ENCODE measurements at regions not wholly inside any gene's neighbourhood (a gene's known extent, or its start where the extent isn't known, plus 50 kb on each side); places are given as distances from the start of the nearest gene placed in this dataset.
A peak's percentile ranks its signal among the peaks of the same experiment; 100 is the strongest.

DNA sequence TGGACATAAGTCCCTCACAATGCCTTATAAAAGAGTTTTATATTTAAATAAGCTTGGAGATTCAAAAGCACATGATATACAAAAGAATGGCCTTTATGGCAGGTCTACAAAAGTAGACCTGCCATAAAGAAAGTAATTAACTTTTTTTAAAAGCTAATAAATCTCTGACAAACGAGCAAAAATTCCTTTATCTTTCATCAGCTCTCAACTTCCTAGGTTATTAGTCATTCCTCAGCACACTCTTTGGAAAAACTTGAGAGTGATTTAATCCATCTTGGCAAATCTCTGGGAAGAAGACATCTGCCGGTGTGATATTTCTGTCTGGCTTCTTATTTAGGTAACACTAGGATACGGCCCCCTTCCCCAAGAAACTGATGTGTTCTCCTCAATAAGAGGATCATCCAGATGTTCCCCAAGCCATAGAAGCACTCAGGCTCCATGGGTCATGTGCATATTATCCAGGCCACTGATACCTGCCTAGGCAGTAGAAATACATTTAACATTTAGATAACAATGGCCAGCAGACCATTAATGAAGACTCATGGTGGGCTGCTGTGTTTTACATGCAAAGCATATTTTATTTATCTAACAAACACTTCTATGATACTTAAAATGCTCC is 372.7 kb downstream of the LIG4 start:
- no peak for DNase-seq
- intact Hi-C loops (cut with DNase I): no loop called here

DNA sequence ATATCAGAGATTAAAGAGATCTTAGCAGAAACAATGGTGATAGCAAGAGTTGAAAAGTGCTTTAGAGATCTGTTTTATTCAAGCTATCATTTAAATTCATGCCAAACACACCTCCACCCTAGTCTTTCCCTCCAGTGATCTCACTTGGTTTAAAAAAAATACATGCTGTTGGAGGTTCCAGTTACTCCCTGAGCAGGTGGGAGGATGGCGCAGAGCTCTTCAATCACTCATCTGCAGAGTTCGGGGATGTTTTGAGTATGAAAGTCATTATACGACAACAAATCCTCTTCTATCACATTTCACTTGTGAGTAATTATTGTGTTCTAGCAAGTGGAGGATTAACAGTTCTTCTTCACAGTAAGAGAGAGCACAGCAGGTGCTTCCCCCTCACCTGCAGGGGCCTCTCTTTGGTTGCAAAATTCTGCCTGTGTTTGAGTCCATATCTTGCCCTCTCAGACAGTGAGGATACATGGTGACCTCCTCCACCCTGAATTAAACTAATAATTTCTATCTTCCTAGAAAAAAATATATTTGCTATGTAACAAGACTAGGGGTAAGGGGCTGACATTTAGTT is 376.7 kb downstream of the LIG4 start:
- intact Hi-C loops (cut with DNase I): no loop called here
- DNase-seq: peak in 14 of 42 donors; percentile 1 to 63 (median 18)

DNA sequence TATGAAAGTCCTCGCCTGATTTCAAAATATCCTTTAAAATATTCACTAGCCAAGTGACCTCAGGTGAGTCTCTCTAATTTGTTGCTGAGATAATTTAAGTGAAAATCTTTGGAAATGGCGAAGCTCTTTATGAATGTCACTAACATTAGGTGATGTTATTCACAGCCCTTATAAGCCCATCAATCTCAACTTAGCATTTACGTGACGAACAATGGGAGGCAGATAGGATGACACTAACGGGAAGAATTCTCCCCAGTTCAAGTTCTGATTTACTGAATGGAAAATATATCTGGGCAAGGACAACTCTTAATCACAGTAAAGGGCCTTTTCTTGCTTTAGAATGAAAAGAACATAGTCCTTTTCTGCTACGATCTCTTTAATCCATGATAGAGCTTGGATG is 378.7 kb downstream of the LIG4 start:
- intact Hi-C loops (cut with DNase I): no loop called here
- DNase-seq: no peak

DNA sequence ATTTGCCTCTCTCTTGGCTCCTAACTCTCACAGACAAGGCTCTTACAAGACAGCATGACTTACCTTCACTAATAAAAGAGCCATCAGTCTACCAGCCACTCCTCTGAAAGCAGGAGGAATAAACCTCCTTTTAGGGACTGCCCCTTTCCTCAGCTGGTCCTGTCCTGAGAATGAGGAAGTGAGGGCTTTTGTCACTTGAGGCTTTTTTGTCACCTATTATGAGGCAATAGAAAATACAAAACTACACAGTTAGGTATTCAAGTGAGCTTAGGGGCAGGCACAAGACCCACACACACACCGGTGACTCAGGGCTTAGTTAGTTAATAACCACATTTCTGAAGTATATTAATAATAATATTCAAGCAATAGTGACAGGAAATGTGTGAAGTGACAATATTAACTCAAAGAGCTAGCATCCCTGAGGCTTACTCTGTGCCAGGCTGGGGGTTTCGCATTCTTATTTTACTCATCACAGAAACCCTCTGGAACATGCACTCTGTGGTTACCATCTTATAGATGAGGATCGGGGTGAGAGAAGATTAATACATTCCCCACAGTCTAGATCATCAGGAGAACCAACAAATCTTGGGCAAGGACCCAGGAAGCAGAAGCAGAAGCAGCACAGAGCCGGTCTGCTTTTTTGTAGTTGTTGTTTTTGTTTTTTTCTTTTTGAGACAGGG is 379.9 kb downstream of the LIG4 start:
- intact Hi-C loops (cut with DNase I): no loop called here
- DNase-seq: no peak

DNA sequence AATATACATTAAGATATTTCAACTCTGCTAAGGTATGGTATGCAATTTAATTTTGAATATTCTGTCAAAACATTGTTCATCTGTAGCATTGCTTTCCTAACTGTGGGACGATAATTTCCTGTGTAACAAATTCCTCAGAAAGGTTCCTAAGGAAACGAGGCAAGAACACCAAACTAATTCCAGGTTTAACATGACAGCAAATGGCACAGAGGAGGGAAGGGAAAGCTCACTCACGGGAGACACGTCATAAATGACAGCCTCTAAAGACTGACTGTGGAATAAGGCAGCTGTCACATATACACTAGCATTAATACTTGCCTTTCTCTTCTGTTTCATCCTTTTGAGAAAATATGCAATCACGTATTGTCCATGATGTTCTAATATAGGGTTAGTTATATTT is 380.6 kb downstream of the LIG4 start:
- intact Hi-C loops (cut with DNase I): no loop called here
- DNase-seq: no peak

DNA sequence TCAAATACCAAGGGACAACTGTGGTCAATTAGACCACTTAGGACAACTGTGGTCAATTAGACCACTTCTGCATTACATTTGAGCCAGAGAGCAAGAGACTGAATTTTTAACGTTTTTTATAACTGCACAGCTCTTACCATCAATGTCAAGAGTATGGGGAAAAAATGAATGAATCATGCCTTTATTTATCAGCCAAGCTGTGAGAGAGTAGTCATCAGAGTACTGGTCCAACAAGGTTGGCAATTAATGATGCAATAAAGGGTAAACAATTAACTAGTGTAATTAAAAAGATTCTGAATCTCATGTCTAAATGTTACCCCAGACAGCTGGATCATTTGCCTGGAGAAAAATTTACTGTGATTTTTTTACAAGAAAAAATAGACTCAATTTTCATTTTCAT is 381.1 kb downstream of the LIG4 start:
- intact Hi-C loops (cut with DNase I): no loop called here

DNA sequence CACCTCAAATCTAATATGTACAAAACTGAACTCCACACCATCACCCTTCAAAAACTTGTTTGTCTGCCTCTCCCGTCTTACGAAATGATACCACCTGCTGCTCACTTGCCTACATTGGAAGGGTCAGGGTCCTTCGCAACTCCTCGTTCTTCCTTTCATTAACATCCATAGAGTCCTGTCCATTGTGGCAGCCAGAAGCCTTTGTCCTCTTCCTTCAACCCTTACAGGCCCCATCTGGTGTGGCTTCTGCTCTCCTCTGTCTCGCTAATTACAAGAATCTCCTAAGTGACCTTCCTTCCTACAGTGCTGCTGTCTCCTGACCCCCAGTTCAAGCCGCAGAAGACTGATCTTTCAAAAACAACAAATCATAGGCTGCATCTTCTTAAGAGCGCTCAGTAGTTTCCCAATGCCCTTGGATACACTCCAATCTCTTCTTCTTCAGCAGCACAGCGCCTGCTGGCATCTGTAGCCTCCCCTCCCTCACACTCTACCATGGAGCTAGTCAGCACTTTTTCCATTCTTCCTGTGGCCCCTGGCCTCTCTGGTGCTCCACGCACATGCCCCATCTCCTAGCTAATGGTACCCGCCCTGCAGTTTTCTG is 382.7 kb downstream of the LIG4 start:
- intact Hi-C loops (cut with DNase I): no loop called here
- DNase-seq: no peak

More for the DNA sequence above, 381.1 kb downstream of the LIG4 start:
- no peak for DNase-seq

DNA sequence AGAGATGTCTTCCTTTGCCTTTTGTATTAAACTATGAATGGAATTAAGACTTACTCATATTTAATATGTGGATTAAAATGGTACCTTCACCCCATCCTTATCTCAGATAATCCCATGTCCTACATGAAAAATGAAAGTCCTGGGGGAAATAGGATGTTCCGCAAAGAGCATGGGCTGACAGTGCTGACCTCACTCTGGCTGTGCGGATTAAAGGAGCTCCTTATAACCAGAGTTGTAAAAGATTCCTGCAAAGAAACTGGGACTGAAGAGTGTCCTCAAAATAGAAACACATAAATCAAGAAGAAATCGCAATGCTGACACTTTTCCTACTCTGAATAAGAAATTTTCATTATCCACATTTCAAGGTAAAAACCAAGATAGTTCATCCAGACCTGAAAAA is 384.5 kb downstream of the LIG4 start:
- intact Hi-C loops (cut with DNase I): no loop called here
- no peak for DNase-seq

DNA sequence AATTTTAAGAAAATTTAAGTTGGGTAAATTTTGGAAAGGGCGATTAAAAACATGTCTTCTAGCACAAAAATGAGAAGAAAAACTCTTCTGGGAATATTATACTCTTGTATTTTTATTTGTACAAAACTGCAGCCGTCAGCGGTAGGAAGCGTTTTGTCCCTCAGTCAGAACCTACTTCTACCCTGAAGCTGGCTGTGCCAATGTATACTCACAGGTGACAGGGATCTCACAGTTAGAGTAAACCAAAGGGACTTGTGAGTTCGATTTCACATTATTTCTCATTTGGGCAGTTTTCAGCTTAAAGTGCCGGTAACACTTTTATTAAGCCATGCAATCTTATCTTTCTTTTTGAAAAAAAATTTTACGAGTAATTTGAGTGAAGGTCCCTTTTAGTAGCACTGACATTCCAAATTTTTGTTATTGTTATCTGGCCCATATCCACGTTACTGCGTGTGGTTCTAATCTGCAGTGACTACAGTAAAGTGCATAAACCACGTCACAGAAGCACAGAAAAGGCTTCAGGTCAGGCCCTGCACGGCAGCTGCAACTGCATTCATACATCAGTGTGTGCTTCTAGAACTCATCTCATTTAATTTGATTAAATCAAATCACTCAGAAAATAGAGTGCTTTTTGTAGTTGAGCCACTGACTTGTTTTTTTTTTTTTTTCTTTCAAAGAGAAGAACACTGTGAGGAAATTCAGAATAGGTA is 387.3 kb downstream of the LIG4 start:
- intact Hi-C loops (cut with DNase I): no loop called here
- DNase-seq: no peak

DNA sequence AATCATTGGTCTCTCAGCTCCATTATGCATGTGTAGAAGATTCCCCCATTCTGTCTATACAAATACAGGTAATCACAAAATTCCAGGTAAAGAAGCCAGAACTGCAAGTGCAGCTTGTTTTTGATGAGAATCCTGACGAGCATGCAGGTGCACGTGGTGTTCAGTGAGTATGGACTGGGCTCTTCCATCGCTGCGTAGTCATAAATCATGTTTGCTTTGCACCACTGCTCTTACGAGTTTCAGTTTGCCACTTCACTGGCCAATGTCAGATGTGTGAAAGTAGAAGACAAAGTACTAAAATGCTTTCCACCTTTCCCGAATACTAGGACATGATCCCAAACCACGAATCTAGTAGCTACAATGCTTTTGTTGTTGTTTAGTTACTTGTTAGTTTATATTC is 390.7 kb downstream of the LIG4 start:
- intact Hi-C loops (cut with DNase I): no loop called here
- DNase-seq: no peak

DNA sequence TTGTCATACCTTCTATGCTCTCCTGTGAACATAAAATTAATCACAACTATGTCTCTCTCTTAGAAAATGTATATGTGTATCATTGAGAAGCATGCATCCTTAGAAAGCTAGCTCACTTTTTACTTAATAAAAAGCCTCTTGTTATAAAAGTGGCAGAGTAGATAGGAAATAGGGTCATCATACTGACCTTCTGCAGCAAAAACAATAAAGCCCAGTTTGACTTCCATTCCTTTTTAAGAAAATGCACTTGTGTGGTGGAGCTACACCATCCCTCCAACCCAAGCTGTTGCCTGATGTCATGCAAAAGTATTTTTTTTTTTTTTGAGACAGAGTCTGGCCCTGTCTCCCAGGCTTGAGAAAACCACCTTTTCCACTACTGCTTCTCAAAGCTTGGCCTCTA is 393.3 kb downstream of the LIG4 start:
- DNase-seq: no peak
- intact Hi-C loops (cut with DNase I): no loop called here

DNA sequence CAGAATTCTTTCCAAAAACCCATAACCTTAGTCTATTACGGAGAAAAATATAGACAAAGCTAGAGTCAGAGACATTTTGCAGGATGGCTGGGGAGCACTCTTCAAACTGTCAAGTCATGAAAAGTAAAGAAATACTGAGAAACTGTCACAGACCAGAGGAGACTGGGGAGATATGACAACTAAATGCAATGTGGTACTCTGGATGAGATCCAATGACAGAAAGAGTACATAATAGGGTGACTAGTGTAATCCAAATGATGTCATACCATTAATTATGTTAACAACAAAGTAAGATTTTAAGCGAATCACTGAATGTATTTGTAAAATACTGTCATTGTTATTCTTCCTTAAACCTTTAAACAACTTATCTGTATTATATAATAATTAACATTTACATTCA is 393.8 kb downstream of the LIG4 start:
- intact Hi-C loops (cut with DNase I): no loop called here
- DNase-seq: no peak

DNA sequence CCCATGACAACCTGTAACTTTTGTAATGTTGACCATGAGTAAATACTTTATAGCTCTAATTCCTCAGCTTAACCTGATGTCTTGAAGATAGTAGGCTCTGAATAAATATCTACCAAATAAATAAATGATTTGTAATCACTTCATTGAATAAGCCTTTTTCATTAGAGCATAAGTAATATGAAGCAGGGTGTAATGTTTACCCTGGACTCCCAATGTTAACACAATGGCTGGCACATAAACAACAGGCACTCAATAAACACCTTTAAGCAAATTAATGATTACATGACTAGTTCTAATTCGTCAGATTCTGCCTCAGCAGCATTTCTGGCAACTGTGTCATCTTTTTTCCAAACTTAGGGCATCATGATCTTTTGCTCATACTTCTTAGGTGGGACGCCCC is 396.3 kb downstream of the LIG4 start:
- intact Hi-C loops (cut with DNase I): no loop called here
- no peak for DNase-seq

DNA sequence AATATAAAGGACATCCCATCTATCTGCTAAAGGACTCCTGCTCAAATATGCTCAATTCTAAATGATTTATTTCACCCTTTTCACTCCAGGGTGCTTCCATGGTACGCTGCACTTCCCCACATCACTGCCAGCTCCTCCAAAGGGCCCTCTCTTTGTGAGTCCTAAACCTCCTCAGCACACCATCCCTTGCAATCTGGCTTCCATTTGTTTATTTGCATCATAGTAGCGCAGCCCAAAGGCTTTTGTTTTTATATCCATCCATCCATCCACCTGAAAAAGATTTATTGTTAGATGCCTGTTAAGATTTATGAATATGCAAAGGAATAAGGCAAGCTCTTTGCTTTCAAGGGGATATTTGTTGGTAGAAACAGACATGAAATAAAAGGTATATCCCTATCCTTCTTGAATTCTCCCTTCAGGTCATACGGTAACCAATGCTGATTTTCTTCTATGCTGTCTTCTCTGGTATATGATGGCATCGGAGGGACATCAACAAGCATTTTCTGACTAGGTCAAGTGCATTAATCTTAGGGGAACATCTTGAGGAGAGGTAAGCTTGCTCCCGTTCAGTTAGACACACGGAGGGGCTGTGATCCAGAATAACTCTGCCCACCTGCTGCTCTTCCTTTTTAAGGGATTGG is 397.6 kb downstream of the LIG4 start:
- intact Hi-C loops (cut with DNase I): no loop called here
- DNase-seq: no peak

DNA sequence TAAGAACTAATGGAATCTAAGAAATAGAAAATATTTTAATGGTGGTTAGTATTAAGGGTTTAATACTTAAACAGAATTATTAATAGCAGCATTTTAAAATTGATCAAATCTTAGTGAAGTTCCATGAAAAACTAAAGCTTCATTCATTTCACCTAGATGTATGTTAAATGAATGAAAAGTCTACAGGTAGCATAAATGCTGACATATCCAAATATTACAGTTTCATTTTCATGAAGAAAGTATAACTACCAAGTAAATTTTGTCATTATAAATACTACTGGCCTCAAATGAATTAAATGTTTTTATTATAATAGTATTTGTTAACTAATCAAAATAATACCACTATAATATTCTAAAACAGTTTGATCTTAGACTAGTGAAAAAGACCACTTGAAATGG is 403.3 kb downstream of the LIG4 start:
- intact Hi-C loops (cut with DNase I): no loop called here
- DNase-seq: no peak

DNA sequence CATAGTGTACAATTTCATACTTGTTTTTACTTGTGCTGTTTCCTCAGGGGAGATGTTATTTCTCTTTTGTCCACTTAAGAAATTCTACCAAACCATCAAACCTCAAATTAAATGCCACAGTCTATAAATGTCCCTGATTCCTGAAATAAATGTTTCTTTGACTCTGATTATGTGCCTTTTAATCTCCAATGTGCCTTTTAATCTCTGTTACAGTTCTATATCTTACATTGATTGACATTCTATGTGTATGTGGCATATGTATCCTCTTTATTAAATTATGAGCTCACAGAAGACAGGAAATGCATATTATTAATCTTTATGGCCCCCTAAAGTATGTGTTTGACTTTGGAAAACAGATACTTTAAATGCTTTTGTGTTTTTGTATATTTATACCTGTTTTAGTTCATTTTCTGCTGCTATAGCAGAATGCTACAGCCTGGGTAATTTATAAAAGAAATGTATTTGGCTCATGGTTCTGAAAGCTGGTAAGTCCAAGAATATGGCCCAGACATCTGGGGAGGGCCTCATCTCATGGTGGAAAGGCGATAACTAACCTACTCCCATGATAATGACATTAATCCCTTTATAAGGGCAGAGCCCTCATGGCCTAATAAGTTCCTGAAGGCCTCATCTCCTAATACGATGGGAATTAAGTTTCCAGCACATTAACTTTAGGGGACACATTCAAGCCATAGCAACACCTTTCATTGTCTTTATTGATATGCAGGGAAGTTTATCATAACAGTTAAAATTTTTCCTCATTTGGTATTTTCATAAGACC is 403.9 kb downstream of the LIG4 start:
- intact Hi-C loops (cut with DNase I): no loop called here

DNA sequence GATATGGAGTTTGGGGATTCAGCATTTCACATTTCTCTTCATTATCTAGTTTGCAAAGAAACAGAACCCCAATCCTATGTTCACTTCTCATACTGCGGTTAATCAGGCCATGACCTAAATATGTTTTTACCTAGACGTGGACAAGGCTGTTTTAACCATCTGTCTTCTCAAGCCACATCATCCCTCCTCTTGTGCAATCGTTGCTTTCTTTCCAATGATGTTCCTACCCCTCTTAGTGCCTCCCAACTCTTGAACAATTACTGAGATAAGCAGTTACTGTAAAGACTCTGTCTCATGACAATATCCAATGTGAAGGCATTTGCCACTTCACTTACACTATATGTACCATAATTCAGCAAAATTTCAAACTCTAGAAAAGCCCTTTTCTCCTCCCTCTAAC is 406.2 kb downstream of the LIG4 start:
- intact Hi-C loops (cut with DNase I): no loop called here
- no peak for DNase-seq

More for the DNA sequence above, 403.9 kb downstream of the LIG4 start:
- DNase-seq: no peak

DNA sequence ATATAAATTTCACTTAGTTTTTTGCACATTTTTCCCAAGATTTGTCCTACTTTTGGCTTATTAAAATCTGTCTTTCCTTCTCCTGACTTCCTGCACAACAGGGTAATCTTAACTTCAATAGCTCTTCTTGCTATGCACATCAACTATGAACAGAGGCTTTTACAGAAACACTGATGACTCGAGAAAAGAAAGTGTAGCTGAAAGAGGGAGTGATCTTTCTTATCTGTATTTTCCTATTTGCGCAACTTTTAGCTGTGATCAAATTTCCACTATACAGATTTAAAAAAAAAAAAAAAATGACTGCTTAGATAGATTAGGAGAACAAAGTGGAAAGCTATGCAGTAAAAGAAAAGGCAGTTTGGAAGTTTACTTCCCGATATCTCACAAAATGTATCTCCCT is 406.9 kb downstream of the LIG4 start:
- intact Hi-C loops (cut with DNase I): no loop called here
- no peak for DNase-seq
